NCI-H524 (cell line): ENCODE measurements at regions not wholly inside any gene's neighbourhood (a gene's known extent, or its start where the extent isn't known, plus 50 kb on each side); places are given as distances from the start of the nearest gene placed in this dataset.
A peak's percentile ranks its signal among the peaks of the same experiment; 100 is the strongest.

Source experiments
- DNase-seq, 2 experiments: peaks; one replicate each; lab custom pipeline; 2025; lab: John Stamatoyannopoulos, UW

- DNase-seq, result no peak
These were observed 393.4 kb downstream of the MATN1 start for GRCh38 chr1:30329802-30330557.

DNA sequence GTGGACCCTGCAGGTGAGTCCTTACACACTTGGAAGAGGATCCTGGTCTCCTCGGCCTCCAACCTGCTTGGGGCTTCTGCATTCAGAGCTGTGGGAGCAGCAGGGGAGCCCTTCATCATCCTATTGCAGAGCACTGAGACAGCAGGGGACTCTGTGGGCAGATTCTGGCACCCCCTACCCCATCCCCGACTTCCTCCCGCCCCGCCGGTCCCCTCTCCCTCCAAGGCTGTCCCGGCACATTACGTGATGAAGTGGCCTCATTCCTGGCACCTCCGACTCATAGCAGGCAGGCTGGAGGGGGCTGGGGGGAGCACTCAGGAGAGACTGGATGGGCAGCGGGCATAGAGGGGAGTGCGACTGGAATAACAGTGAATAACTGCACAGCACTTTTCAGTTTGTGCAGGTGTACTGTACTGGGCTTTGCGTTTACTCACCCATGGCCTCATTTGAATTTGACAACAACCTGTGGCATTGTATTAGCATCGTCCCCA is 394.1 kb downstream of the MATN1 start:
- DNase-seq, result no peak

- DNase-seq, result no peak
These were observed 394.8 kb downstream of the MATN1 start for GRCh38 chr1:30328401-30329262.

GRCh38 chr1:30328100-30328370 is 395.4 kb downstream of the MATN1 start:
- DNase-seq, result no peak

GRCh38 chr1:30327370-30328099 is 395.9 kb downstream of the MATN1 start:
- DNase-seq, result no peak

DNA sequence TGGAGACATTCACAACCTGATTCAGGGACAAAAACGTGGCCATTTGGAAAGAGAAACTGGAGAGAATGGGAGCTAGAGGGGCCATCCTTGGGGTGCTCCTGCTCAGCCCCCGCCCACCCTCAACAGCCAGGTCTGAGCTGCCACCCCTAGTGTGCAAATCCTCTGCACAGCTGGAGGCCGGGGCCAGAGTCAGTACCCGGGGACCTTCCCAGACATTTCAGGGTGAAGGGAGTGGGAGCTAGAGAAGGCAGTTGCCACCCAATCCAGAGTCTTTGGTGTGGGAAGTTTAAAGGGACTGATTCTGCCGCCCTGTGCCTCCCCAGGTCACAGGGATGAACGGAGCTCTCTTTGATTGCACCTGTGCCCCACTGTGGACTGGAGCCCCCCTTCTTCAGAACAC is 397.4 kb downstream of the MATN1 start:
- no peak for DNase-seq

GRCh38 chr1:30325085-30325935 is 398.1 kb downstream of the MATN1 start:
- DNase-seq, result no peak

DNA sequence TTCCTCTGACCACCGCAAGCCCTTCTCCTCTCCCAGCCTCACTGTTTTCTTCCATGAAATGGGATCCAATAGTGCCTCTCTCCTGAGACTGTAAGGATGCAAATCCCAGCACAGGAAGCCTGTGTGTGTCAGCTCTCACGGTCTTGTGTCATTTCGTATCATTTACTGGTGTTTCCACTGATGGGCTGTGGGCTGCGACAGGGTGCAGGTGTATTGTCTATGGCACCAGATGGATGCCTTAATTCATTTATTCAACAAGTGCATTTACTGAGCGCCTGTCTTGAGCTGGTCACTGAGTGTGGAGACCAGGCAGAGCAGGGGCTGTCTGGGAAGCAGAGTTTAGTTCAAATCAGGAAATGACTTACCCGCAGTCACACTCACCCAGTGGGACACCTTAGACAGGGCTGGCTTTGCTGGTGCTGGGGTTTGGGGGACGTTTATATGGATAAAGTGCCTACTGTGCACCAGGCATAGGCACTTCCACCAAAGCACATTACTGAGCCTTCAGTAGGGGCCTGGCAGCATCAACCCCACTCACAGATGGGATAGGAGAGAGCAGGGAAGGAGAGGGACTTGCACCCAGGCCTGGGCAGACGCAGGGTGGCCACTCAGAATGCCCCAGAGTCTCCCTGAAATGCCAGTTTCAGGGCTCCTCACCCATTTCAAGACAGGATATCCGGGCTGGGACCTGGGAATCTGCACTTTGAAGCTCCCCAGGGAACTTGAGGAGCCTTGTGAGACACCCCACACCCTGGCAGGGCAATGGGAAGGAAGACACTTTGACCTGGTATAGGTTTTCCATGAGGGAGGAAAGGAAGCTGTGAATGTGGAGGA is 398.9 kb downstream of the MATN1 start:
- DNase-seq, result no peak

DNA sequence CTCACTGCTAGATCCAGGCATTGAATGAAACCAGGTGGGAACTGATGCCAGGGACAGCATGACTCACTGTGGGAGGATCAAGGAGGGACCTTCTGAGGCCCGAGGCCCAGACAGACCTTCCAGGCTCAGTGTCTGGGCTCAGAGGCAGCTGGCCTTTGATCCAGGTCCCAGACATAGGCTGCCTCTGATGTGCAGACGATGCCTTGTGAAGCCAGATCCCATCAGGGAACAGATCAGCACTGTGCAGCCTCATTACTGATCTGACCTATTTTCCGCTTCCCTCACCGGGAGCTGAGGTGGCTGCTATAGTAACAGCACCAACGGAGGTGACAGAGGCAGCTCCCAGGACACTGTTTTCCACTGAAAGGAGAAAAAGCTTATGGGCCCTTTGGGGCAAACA is 399.5 kb downstream of the MATN1 start:
- no peak for DNase-seq

- no peak for DNase-seq
These were observed 400.0 kb downstream of the MATN1 start for GRCh38 chr1:30323352-30323751.

- DNase-seq, result no peak
These were observed 400.5 kb downstream of the MATN1 start for GRCh38 chr1:30322859-30323257.

DNA sequence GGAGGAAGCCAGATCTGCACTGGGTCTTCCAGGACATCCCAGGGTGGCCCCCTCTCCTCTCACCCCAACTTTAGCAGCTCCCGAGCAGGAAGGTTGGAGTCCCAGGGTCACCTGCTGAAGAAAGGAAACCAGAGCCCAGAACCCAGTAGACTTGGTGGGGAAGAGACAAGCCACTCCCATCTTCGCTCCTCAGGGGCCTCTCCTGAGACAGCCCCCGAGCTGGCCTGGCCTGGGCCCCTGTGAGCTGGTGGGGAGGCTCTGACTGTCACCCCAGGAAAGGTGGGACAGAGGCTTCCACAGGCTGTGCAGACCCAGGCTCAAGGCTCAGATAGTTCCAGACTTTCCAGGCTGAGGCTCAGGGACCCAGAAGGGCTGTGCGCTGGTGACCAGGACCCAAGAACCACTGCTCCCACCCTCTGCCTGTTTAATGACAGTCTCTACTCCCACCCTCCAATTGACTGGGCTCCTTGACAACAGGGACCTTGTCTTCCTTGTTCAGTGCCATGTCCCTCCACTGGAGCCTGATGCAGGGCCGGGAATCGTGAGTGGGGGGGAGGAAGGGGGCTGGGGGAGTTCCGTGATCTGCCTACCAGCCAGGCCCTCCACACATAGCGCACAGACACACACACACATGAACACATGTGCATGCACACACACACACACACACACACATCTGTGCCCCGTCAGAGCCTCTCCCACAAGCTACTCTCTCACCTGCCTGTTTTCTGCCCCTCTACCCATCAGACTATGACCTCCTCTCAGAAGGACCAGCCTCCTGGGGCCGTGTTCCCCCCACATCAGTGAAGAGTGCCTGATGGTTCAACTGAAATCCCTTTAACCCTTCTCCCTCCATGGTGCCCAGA is 401.2 kb downstream of the MATN1 start:
- DNase-seq, result no peak

GRCh38 chr1:30321246-30321910 is 402.0 kb downstream of the MATN1 start:
- DNase-seq, result peak in 1 of 2 experiments; percentile 45

DNA sequence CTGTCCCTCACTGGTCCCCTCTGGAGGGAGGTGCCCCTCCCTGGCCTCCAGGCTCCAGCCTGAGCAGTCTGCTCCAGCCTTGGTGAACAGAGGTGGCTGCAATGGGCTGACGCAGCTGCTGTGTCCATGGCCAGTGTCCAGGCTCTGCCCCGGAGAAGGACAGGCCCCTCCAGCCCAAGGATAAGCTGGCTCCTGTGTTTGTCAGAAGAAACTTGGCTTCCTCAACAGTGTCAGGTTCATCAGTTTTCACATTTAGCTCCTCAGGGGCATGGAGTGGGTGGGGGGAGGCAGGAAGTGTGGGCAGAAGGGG is 402.8 kb downstream of the MATN1 start:
- no peak for DNase-seq

DNA sequence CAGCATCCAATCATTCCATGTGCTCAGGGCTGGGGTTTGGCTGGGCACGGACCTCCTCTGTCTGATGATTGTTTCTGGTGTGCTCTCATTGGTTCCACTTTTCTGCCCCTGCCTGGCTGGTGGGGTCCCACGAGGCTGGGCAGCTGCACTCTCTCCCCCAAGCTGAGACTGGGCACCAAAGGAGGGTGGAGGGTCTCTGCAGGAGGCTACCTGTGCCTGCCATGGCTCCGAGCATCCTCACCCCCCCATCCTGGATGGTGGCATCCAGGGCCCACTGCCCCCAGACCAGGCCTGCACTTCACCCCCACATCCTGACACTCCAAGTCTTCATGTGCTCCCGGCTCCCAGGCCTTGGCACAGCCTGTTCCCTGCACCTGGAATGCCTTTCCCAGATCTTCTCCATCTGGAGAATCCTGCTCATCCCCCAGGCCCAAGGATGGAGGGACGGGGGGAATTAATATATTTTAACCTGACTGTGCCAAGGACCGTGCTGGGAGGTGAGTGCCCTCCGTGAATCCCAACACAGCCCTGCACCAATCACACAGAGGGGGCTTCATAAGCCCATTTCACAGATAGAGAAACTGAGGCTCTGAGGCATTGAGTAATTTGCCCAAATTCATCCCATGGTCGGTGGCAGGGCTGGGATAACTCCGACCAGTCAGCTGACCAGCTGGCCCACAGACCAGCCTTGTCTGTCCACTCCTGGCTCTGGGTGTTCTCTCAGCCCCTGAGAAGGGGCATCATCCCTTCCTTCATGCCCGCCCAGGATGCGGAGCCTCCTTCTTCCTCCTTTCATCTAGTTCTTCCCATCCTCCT is 403.4 kb downstream of the MATN1 start:
- no peak for DNase-seq

DNA sequence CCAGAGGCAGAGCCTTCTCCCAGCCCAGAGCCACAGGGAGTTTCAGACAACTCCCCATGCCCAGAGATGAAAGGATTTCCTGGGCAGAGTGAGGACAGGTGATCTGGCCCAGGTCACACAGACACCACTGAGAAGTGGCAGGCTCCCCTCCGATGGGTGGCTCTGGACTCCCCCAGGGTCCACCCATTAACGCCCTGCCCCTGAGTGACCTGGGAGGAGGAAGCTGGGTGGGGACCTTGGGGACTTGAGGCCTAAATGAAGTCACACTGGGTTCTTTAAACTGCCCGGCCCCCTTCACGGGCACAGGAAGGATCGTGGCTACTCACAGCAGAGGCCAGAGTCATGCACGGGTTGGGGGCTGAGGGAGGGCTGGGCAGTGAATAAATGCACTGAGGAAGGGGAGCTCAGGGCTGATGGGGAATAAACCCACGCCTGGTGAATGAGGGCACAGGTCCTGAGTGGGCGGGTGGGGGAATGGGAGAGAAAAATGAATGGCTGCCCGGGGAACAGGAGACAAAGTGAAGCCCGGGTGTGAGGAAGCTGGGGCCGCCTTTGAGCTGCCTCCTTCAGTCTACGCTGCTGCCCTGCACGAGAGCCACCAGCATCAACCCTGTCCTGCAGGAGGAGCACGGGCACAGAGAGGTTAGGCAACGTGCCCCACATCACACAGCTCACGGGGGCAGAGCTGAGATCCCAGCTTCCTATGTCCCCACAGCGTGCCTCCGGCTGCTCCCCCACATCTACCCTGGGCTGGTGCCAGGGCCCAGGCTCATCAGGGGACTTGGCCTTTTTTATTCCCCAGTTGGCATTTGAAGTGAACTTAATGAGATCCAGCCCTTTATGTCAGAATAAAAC is 404.3 kb downstream of the MATN1 start:
- no peak for DNase-seq

DNA sequence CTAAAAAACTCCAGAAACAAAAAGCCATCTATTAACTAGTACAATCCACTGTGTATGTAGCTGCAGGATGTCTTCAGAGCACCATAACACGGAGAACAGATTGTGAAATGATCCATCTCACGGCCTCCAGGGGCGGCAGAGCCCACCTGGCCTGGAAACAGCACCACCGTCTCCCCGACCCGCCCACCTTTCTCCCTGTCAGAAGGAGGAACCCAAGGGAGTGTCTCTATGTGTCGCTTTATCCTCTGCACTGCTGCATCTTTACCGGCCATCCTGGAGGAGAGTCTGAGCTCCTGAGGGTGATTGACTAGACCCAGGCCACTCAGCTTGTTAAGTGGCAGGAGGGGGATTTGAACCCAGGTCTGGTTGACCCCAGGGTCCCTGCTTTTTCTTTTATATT is 405.0 kb downstream of the MATN1 start:
- DNase-seq, result peak in 1 of 2 experiments; percentile 51

GRCh38 chr1:30317921-30318320 is 405.5 kb downstream of the MATN1 start:
- peak in 1 of 2 experiments; percentile 25 for DNase-seq
